ENCODE measurements at regions not wholly inside any gene's neighbourhood (a gene's known extent, or its start where the extent isn't known, plus 50 kb on each side); places are given as distances from the start of the nearest gene placed in this dataset.
A peak's percentile ranks its signal among the peaks of the same experiment; 100 is the strongest.

GRCh38 chr2:89767572-89768435 is 1076.3 kb downstream of the RPIA start:
- Histone ChIP-seq H3K36me3 (ENCODE audit: insufficient read depth, low read length) (no peaks in the 10 kb centered on the region), H3K79me2 (ENCODE audit: insufficient read depth, low read length) (no peaks in the 10 kb centered on the region), H3K9me3 (ENCODE audit: low read depth, low read length) (peaks cover under 1% of the 10 kb centered on the region), H4K20me1 (ENCODE audit: insufficient read depth, low read length) (no peaks in the 10 kb centered on the region), H3K27ac (ENCODE audit: low read depth, low read length) (no peak overlapping the region), H3K27me3 (ENCODE audit: insufficient read depth, low read length) (peaks cover 5% of the 10 kb centered on the region), H3K4me3 (ENCODE audit: insufficient read depth, low read length) (no peak overlapping the region), H3K4me2 (ENCODE audit: insufficient read depth, low read length) (no peak overlapping the region), H3K4me1 (ENCODE audit: insufficient read depth, low read length) (no peaks in the 10 kb centered on the region), H2AFZ (ENCODE audit: low read length) (no peak overlapping the region)
- no peak for TF ChIP-seq CTCF (IDR thresholded peaks at IDR 0.05; ENCODE audit: extremely low read depth, low read depth, low read length)
- peak; percentile 25 for DNase-seq (ENCODE audit: insufficient read length, low spot score, missing footprints)

GRCh38 chr2:89775885-89776284 is 1084.4 kb downstream of the RPIA start:
- no peak overlapping the region for H3K4me3 ChIP-seq (ENCODE audit: insufficient read depth, low read length)
- no peak overlapping the region for H3K27ac ChIP-seq (ENCODE audit: low read depth, low read length)
- H3K9me3 ChIP-seq (ENCODE audit: low read depth, low read length), result peaks cover 28% of the 10 kb centered on the region
- no peaks in the 10 kb centered on the region for H3K79me2 ChIP-seq (ENCODE audit: insufficient read depth, low read length)
- H3K4me1 ChIP-seq (ENCODE audit: insufficient read depth, low read length), result no peaks in the 10 kb centered on the region
- no peak overlapping the region for H2AFZ ChIP-seq (ENCODE audit: low read length)
- no peak for DNase-seq (ENCODE audit: insufficient read length, low spot score, missing footprints)
- no peak overlapping the region for H3K4me2 ChIP-seq (ENCODE audit: insufficient read depth, low read length)
- H3K36me3 ChIP-seq (ENCODE audit: insufficient read depth, low read length), result no peaks in the 10 kb centered on the region
- H4K20me1 ChIP-seq (ENCODE audit: insufficient read depth, low read length), result no peaks in the 10 kb centered on the region
- no peak for TF ChIP-seq CTCF (IDR thresholded peaks at IDR 0.05; ENCODE audit: extremely low read depth, low read depth, low read length)
- no peaks in the 10 kb centered on the region for H3K27me3 ChIP-seq (ENCODE audit: insufficient read depth, low read length)

- no peak overlapping the region for H3K27ac ChIP-seq (ENCODE audit: low read depth, low read length)
- no peaks in the 10 kb centered on the region for H3K4me1 ChIP-seq (ENCODE audit: insufficient read depth, low read length)
- peaks cover 35% of the 10 kb centered on the region for H3K9me3 ChIP-seq (ENCODE audit: low read depth, low read length)
- H3K79me2 ChIP-seq (ENCODE audit: insufficient read depth, low read length), result no peaks in the 10 kb centered on the region
- H3K4me2 ChIP-seq (ENCODE audit: insufficient read depth, low read length), result no peak overlapping the region
- no peaks in the 10 kb centered on the region for H3K27me3 ChIP-seq (ENCODE audit: insufficient read depth, low read length)
- no peak overlapping the region for H2AFZ ChIP-seq (ENCODE audit: low read length)
- H4K20me1 ChIP-seq (ENCODE audit: insufficient read depth, low read length), result no peaks in the 10 kb centered on the region
- H3K36me3 ChIP-seq (ENCODE audit: insufficient read depth, low read length), result no peaks in the 10 kb centered on the region
- no peak for TF ChIP-seq CTCF (IDR thresholded peaks at IDR 0.05; ENCODE audit: extremely low read depth, low read depth, low read length)
- DNase-seq (ENCODE audit: insufficient read length, low spot score, missing footprints), result no peak
- H3K4me3 ChIP-seq (ENCODE audit: insufficient read depth, low read length), result no peak overlapping the region
These were observed 1088.8 kb downstream of the RPIA start for GRCh38 chr2:89780318-89780717.

GRCh38 chr2:89781962-89782361 is 1090.5 kb downstream of the RPIA start:
- Histone ChIP-seq H3K4me3 (ENCODE audit: insufficient read depth, low read length) (no peak overlapping the region), H3K27ac (ENCODE audit: low read depth, low read length) (no peak overlapping the region), H2AFZ (ENCODE audit: low read length) (no peak overlapping the region), H3K79me2 (ENCODE audit: insufficient read depth, low read length) (no peaks in the 10 kb centered on the region), H4K20me1 (ENCODE audit: insufficient read depth, low read length) (no peaks in the 10 kb centered on the region), H3K9me3 (ENCODE audit: low read depth, low read length) (peaks cover 33% of the 10 kb centered on the region), H3K27me3 (ENCODE audit: insufficient read depth, low read length) (no peaks in the 10 kb centered on the region), H3K4me2 (ENCODE audit: insufficient read depth, low read length) (no peak overlapping the region), H3K36me3 (ENCODE audit: insufficient read depth, low read length) (no peaks in the 10 kb centered on the region), H3K4me1 (ENCODE audit: insufficient read depth, low read length) (no peaks in the 10 kb centered on the region)
- DNase-seq (ENCODE audit: insufficient read length, low spot score, missing footprints), result no peak
- TF ChIP-seq CTCF (IDR thresholded peaks at IDR 0.05; ENCODE audit: extremely low read depth, low read depth, low read length), result no peak

All from osteoblast (primary cell).